Stimulated activated CD8-positive, alpha-beta memory T cell treated with anti-CD3 and anti-CD28 coated beads, Interleukin-12 subunit alpha, Interleukin-12 subunit beta, amount 100 ng/mL, for 24 hours (primary cell): ENCODE measurements at regions not wholly inside any gene's neighbourhood (a gene's known extent, or its start where the extent isn't known, plus 50 kb on each side); places are given as distances from the start of the nearest gene placed in this dataset.

Source experiments
- DNase-seq: peaks from one replicate; pipeline ENCODE4 v3.0.0-alpha.2; 2020; ENCODE audit errors: extremely low read depth

GRCh38 chr11:128190312-128190711, 397.0 kb downstream of the ETS1 start:
- no peak for DNase-seq

DNA sequence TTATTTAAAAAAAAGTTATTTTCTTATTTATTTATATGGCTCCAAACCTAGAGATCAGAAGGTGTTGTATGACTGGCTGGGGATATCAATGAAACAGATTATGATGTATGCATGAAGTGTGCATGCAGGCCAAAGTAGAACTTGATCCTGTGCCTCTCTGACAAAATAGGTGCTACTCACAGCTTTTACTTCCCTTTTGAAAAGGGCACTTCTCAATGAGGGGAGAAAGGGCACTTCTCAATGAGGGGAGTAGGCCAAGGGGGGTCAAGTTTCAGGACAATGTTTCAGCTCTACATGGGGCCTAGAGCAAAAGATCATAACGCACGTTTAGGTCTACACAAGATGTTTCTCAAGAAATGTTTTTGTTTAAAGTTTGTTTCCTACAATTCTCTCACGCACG, 397.5 kb downstream of the ETS1 start:
- no peak for DNase-seq

GRCh38 chr11:128188346-128189004, 398.9 kb downstream of the ETS1 start:
- no peak for DNase-seq

GRCh38 chr11:128187835-128188234, 399.5 kb downstream of the ETS1 start:
- DNase-seq, result no peak

DNA sequence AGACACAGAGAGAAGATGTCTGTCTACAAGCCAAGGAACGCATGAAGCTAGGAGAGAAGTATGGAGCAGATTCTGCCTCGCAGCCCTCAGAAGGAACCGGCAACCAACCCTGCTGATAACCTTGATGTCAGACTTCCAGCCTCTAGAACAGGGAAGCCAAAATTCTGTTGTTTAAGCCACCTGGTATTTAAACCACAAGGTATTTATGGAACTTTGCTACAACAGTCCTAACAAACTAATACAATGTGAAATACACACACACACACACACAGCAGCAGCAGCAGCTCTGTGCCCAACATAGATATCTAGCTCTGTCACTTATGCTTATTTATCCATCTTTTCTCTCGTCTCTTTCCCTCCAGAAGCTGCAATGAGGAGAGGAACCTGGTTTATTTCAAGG, 400.0 kb downstream of the ETS1 start:
- no peak for DNase-seq

- no peak for DNase-seq
Measured at GRCh38 chr11:128184981-128185380, 402.4 kb downstream of the ETS1 start.

- no peak for DNase-seq
Measured at GRCh38 chr11:128182844-128183243, 404.5 kb downstream of the ETS1 start.

DNA sequence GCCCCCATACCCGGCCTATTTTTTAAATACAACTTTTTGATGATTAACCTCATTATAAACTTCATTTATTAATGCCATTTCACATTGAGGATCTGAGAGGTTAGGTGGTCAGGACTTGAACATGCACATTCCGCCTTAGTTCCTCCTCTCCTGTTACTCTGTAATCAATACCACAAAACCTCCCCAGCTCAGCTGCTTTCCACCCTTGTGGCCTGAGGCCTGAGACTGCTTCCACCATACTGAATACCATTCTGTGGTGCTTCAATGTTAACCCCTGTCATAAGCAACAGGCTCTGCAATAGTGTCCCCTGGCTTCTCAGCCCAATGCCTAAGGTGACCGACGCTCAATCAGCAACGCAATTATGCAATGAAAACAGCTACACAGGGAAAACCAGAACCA, 405.4 kb downstream of the ETS1 start:
- DNase-seq, result no peak

GRCh38 chr11:128181088-128181480, 406.3 kb downstream of the ETS1 start:
- DNase-seq, result no peak

GRCh38 chr11:128180441-128181087, 406.8 kb downstream of the ETS1 start:
- DNase-seq, result no peak

- DNase-seq, result no peak
Measured at GRCh38 chr11:128179512-128179911, 407.8 kb downstream of the ETS1 start.

DNA sequence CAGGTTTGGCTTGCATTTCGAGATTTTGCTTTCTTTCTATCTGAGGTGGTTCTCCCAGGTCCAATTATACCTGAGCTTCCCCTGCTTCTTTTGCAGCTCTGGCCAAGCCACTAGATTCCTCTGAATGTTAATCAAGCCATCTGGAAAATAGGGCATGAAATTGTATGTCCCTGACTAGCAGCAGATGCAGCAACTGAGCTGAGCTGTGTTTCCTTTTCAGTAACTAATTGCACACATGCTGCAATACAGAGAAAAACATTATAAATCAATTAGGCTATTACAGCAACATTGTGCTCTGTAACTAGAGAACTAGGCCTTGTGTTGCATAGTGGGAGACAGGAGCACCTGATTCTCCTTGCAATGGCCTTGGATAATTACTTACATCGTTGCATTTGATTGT, 408.3 kb downstream of the ETS1 start:
- no peak for DNase-seq

- DNase-seq, result no peak
Measured at GRCh38 chr11:128174465-128175291, 412.7 kb downstream of the ETS1 start.

DNA sequence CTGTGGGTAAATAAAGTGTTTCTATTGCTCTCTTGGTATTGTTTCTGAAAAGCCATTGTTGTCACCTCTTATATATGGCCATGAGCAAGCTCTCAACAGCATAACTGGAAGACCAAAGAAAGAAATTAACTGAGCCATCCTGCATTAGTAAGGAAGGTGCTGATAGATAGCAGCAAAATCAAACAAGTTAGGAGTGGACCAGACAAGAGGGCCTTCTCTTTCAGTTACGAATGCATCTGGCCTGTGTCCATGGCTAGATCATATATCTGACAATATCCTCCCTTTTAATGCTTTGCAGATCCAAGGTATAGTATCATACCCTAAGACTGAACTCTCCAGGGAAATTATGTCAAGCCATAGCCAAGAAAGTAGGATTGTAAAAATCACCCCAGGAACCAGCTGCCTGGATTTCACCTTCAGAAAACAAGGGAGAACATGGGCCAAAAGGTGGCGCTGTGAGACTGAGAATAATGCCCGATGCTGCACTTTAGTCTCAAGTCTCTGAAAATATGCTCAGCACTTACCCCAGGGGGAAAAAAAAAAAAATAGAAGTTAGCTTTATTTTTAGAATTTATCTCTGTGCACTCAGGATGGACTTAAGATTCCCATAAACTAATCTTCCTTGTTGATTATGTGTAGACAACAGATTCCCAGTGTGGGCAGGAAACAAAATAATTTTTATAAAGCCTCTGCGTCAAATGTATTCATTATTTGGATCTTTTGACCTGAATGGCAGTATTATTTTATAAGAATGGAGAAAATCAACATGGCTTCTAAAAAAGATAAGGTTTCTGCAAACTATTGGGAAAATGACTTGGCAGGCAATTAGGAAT, 415.1 kb downstream of the ETS1 start:
- DNase-seq, result peak; percentile 50

DNA sequence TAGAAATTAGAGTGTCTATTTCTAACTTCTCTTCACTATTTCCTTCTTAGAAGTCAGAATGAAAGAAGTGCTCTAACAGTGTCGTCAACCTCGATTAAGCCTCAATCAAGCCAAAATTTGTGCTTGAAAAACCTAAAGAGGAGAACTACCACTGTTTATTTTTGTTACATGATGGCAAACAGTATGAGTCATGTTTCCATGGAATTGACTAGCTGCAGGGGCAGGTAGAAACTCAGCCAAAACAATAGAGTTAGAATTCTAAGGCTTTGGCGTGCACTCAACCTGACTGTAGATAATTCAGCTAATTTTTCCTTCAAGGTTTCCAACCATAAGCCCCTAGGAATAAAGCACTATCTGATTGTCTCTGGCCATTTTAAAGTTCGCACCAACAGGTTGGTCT, 415.9 kb downstream of the ETS1 start:
- no peak for DNase-seq

GRCh38 chr11:128165572-128165971, 421.8 kb downstream of the ETS1 start:
- no peak for DNase-seq

DNA sequence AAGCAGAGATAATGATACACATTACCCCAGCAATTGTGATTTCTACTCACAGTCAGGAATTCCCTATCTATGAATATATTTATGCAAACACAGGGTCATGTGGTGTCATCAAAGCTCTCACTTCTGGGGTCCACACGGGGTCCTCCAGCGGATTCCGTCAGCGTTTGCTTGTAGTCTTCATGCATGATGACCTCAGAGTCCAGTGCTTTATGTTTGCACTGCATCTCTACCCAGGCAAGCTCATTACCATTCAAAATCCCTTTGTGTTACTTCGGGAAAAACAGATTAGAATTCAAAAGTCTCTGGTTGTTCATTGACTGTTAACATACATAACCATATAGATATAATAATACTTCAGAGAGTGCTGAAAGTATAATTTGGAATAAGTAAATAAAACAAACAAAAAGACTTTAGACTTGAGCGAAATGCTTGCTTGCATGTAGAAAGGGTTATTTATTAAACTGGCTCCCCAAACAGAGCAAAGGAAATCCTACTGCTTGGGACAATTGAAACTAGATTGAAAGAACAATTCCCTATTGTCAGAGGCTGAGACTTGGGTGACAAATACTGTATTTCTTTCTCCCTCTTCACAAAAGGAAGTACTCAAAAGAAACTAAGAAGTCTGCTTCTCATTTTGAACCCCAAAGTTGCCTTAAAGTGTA, 423.1 kb downstream of the ETS1 start:
- no peak for DNase-seq

- no peak for DNase-seq
Measured at GRCh38 chr11:128161994-128162393, 425.4 kb downstream of the ETS1 start.

DNA sequence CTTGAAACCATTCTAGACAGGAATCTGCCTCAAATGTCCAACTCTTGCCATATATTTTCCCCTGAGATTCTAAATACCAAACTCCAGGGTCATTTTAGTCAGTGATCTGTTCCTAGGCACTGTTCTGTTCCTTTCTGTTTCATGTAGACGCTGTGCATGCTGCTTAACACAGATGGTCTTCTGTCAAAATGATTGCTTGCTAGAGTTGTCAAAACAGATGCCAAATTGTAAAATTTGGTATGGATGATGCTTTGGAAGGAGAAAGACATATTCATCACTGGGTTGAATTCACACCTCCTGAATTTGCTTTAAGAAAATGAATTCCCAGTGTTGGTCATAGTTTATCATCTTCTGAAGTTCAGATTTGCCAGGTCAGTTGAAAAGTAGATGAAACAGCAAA, 425.9 kb downstream of the ETS1 start:
- DNase-seq, result no peak

GRCh38 chr11:128158860-128159259, 428.5 kb downstream of the ETS1 start:
- DNase-seq, result no peak
